ENCODE measurements at regions not wholly inside any gene's neighbourhood (a gene's known extent, or its start where the extent isn't known, plus 50 kb on each side); places are given as distances from the start of the nearest gene placed in this dataset.

DNA sequence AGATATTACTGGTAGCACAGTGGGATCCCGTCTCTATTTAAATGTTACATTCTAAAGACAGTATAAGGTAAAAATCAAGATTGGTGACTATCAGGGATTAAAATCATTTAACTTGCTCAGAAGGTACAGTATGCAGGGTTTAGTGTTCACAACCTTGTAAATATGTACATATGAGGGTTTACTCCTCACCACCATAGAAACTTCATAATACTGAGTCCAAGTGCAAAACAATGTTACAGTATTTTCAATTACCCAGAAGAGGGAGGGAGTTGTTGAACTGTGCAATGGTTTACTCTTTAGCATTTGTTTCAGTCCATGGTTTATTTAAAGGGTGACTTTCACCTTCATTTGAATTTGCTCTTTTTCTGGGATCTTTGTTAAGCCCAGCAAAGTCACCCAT lies 165.1 kb downstream of the ZNF621 start:
- no peaks in the 10 kb centered on the region for H4K20me1 ChIP-seq (ENCODE audit: control insufficient read depth, extremely low read depth, insufficient read depth, low read length)
- no peaks in the 10 kb centered on the region for H3K9me1 ChIP-seq (ENCODE audit: control insufficient read depth, extremely low read depth, insufficient read depth, low read length)
- H3K4me1 ChIP-seq (ENCODE audit: control insufficient read depth, extremely low read depth, insufficient read depth, low read length) = no peaks in the 10 kb centered on the region
- H3K4me3 ChIP-seq (ENCODE audit: control insufficient read depth in 2 of 3, extremely low read depth in 1 of 3, insufficient read depth in 2 of 3, low read depth in 1 of 3, low read length in 3 of 3) = no peak overlapping the region
- no peak overlapping the region for H3K27ac ChIP-seq (ENCODE audit: control insufficient read depth, insufficient read depth, low read length)
- DNase-seq (ENCODE audit: low read depth, low spot score) (no peak), FAIRE-seq (no peak)
- H3K36me3 ChIP-seq (ENCODE audit: control insufficient read depth in 2 of 2, extremely low read depth in 1 of 2, insufficient read depth in 2 of 2, low read length in 2 of 2) = no peaks in the 10 kb centered on the region
- peaks cover 5% of the 10 kb centered on the region for H3K27me3 ChIP-seq (ENCODE audit: control insufficient read depth, extremely low read depth, insufficient read depth, low read length)
- no peak overlapping the region for H3K4me2 ChIP-seq (ENCODE audit: control insufficient read depth, extremely low read depth, insufficient read depth, low read depth, low read length)
- no peak overlapping the region for H2AFZ ChIP-seq (ENCODE audit: control insufficient read depth, low read length)
- no peaks in the 10 kb centered on the region for H3K79me2 ChIP-seq (ENCODE audit: control insufficient read depth, insufficient read depth, low read length)
- no peaks in the 10 kb centered on the region for H3K9me3 ChIP-seq (ENCODE audit: control insufficient read depth, low read depth, low read length)
- no peak overlapping the region for H3K9ac ChIP-seq (ENCODE audit: control insufficient read depth, extremely low read depth, insufficient read depth, low read length)
- no peak for TF ChIP-seq CTCF (optimal IDR thresholded peaks at IDR 0.05 in 1 of 3, IDR thresholded peaks at IDR 0.05 in 1 of 3, conservative IDR thresholded peaks at IDR 0.05 in 1 of 3; ENCODE audit: extremely low read depth in 1 of 3, insufficient read depth in 2 of 3, low read length in 3 of 3)
- TF ChIP-seq EZH2 (IDR thresholded peaks at IDR 0.05; ENCODE audit: low read length) = no peak
- dilution Hi-C loops (cut with MboI; ENCODE audit: extremely low pct_ligation_motif_present, low sequenced_read_pairs) = no loop called here

GRCh38 chr3:40690749-40691451 lies 166.1 kb downstream of the ZNF621 start:
- dilution Hi-C loops (cut with MboI; ENCODE audit: extremely low pct_ligation_motif_present, low sequenced_read_pairs) = no loop called here
- Histone ChIP-seq H3K9ac (ENCODE audit: control insufficient read depth, extremely low read depth, insufficient read depth, low read length) (no peak overlapping the region), H3K36me3 (ENCODE audit: control insufficient read depth in 2 of 2, extremely low read depth in 1 of 2, insufficient read depth in 2 of 2, low read length in 2 of 2) (no peaks in the 10 kb centered on the region), H2AFZ (ENCODE audit: control insufficient read depth, low read length) (no peak overlapping the region), H4K20me1 (ENCODE audit: control insufficient read depth, extremely low read depth, insufficient read depth, low read length) (no peaks in the 10 kb centered on the region), H3K27ac (ENCODE audit: control insufficient read depth, insufficient read depth, low read length) (no peak overlapping the region), H3K27me3 (ENCODE audit: control insufficient read depth, extremely low read depth, insufficient read depth, low read length) (peaks cover 5% of the 10 kb centered on the region), H3K9me3 (ENCODE audit: control insufficient read depth, low read depth, low read length) (no peaks in the 10 kb centered on the region), H3K4me1 (ENCODE audit: control insufficient read depth, extremely low read depth, insufficient read depth, low read length) (no peaks in the 10 kb centered on the region), H3K9me1 (ENCODE audit: control insufficient read depth, extremely low read depth, insufficient read depth, low read length) (no peaks in the 10 kb centered on the region), H3K79me2 (ENCODE audit: control insufficient read depth, insufficient read depth, low read length) (no peaks in the 10 kb centered on the region), H3K4me2 (ENCODE audit: control insufficient read depth, extremely low read depth, insufficient read depth, low read depth, low read length) (no peak overlapping the region), H3K4me3 (ENCODE audit: control insufficient read depth in 2 of 3, extremely low read depth in 1 of 3, insufficient read depth in 2 of 3, low read depth in 1 of 3, low read length in 3 of 3) (no peak overlapping the region)
- no peak for DNase-seq (ENCODE audit: low read depth, low spot score)
- no peak for FAIRE-seq
- TF ChIP-seq EZH2 (IDR thresholded peaks at IDR 0.05; ENCODE audit: low read length) (no peak), CTCF (optimal IDR thresholded peaks at IDR 0.05 in 1 of 3, IDR thresholded peaks at IDR 0.05 in 1 of 3, conservative IDR thresholded peaks at IDR 0.05 in 1 of 3; ENCODE audit: extremely low read depth in 1 of 3, insufficient read depth in 2 of 3, low read length in 3 of 3) (no peak)

All from keratinocyte (primary cell).